SJCRH30 (cell line): ENCODE measurements at regions not wholly inside any gene's neighbourhood (a gene's known extent, or its start where the extent isn't known, plus 50 kb on each side); places are given as distances from the start of the nearest gene placed in this dataset.

ENCODE experiments used
- DNase-seq, 2 experiments: peaks; one replicate each; pipeline ENCODE4 v3.0.0-alpha.2; 2015 to 2020
- H3K27ac ChIP-seq: fragments of 250-450 bp; sonication (Bioruptor Pico); 2 replicates; pipeline ENCODE4 v1.5.1; 2020; ENCODE audit warnings: mild to moderate bottlenecking, moderate library complexity
- H3K27me3 ChIP-seq: fragments of 250-450 bp; sonication (Bioruptor Pico); 2 replicates; pipeline ENCODE4 v1.5.1; 2020; ENCODE audit warnings: mild to moderate bottlenecking, moderate library complexity
- H3K36me3 ChIP-seq: fragments of 250-450 bp; sonication (Bioruptor Pico); 2 replicates; pipeline ENCODE4 v1.5.1; 2020; ENCODE audit warnings: mild to moderate bottlenecking, moderate library complexity
- H3K4me1 ChIP-seq: fragments of 250-450 bp; sonication (Bioruptor Pico); 2 replicates; pipeline ENCODE4 v1.5.1; 2020; ENCODE audit warnings: mild to moderate bottlenecking, moderate library complexity
- H3K4me3 ChIP-seq: fragments of 250-450 bp; sonication (Bioruptor Pico); 2 replicates; pipeline ENCODE4 v1.5.1; 2020; ENCODE audit warnings: mild to moderate bottlenecking, moderate library complexity
- H3K9me3 ChIP-seq: fragments of 250-450 bp; sonication (Bioruptor Pico); replicated peaks from 2 replicates; pipeline ENCODE4 v1.5.1; 2020; ENCODE audit warnings: mild to moderate bottlenecking, moderate library complexity

DNA sequence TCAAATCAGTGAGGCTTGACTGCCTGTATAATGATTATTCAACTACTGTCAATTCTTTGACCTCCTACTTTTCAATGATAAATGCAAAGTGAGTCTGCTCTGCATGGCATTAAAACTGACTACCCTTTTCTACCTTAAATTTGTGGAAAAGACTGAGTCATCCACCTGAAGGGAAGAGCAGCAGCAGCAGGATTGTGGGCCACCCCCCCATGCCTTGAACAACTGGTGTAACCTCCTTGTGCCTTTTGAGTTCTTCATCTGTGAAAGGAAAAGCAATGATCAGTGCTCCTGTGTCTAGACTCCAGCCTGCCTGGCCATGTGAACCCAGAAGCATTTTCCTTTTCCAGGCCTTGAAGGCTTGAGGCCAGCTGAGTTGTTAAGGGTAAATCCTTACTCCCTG lies 102.9 kb downstream of the OSR1 start:
- no peaks in the 10 kb centered on the region for H3K27me3 ChIP-seq
- H3K9me3 ChIP-seq: no peaks in the 10 kb centered on the region; the same call in 1 of the 2 replicates
- H3K4me3 ChIP-seq: no peak overlapping the region
- no peak for DNase-seq
- no peaks in the 10 kb centered on the region for H3K4me1 ChIP-seq
- H3K36me3 ChIP-seq: no peaks in the 10 kb centered on the region
- no peak overlapping the region for H3K27ac ChIP-seq

DNA sequence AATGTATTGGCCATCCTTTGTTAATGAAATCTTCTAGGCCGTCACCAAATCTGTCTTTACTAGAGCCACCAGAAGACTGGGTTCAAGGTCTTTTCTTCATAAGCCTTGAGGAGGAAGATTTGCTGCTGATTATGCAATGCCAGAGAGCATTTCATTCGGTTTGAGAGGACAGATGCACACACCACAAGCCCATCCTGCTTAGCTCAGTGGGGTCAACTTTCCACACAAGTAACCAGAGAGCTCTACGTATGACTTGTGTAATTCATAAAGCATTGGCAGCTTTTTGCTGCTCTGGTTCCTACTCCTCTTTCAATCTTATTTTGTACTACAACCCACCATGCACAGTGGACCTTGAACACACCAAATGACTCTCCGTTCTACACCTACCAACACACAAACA lies 106.9 kb downstream of the OSR1 start:
- no peak overlapping the region for H3K4me3 ChIP-seq
- no peak for DNase-seq
- no peaks in the 10 kb centered on the region for H3K27me3 ChIP-seq
- H3K4me1 ChIP-seq: no peaks in the 10 kb centered on the region
- no peaks in the 10 kb centered on the region for H3K36me3 ChIP-seq
- H3K9me3 ChIP-seq: no peaks in the 10 kb centered on the region
- H3K27ac ChIP-seq: no peak overlapping the region

DNA sequence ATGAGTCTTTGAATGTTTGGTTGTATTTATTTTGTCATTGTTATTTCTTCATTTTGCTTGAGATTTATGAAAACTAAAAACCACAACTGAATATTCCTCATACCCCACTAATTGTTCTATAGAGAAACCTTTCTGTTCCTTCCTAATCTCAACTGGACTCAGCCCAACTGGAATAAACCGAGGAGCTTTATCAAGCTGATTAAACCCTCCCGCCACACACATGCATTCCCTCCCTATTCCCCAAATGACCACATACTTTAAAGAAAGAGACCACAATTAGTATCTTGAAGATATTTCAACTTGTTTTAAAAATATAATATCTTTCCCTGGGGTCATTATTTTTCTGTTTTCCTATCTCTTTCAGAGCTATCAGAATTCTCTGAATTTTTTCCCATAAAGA lies 107.5 kb downstream of the OSR1 start:
- no peak overlapping the region for H3K27ac ChIP-seq
- no peak for DNase-seq
- H3K4me1 ChIP-seq: no peaks in the 10 kb centered on the region
- no peaks in the 10 kb centered on the region for H3K36me3 ChIP-seq
- no peaks in the 10 kb centered on the region for H3K9me3 ChIP-seq
- H3K27me3 ChIP-seq: no peaks in the 10 kb centered on the region
- no peak overlapping the region for H3K4me3 ChIP-seq

DNA sequence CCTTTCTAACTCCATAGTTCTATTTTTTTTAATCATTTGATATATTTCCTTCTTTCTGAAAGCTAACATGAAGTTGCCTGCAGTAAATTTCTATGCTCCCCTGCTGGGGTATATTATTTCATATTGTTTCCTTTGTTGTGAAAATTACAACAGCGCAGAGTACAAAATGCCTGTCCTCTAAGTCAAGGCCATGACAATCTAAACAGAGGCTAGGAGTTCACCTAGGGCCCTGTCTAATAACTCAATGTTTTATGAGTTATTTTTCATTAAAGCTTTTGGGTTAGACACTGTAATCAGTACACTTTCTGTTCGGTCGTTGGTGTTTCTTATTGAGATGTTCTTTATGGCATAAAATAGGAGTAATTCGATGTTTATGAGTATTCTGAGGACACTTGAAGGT lies 111.2 kb downstream of the OSR1 start:
- no peak overlapping the region for H3K4me3 ChIP-seq
- peaks cover 3% of the 10 kb centered on the region for H3K27me3 ChIP-seq
- H3K27ac ChIP-seq: no peak overlapping the region
- no peaks in the 10 kb centered on the region for H3K36me3 ChIP-seq
- DNase-seq: no peak
- no peaks in the 10 kb centered on the region for H3K4me1 ChIP-seq
- no peaks in the 10 kb centered on the region for H3K9me3 ChIP-seq

DNA sequence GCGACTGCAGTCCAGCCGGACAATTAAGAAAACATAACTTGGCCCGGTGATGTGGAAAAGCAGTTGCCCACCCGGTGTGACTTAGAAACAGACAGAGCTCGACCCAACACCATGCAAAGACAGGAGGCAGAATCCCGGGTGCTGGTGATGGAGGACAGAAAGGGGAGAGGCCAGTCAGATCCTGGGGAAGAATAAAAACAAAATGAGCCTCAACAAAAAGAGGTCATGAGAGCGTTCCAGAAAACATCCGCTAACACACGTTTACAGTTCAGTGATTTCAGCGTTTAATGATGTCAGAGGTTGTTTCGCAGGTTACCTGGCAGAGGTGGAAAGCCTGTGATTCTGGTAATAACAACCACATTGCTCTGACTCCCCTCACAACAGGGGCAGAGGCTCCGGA lies 111.9 kb downstream of the OSR1 start:
- Histone ChIP-seq H3K4me3 (no peak overlapping the region), H3K9me3 (no peaks in the 10 kb centered on the region), H3K4me1 (no peaks in the 10 kb centered on the region), H3K36me3 (no peaks in the 10 kb centered on the region), H3K27ac (no peak overlapping the region), H3K27me3 (peaks cover 3% of the 10 kb centered on the region)
- DNase-seq: no peak

DNA sequence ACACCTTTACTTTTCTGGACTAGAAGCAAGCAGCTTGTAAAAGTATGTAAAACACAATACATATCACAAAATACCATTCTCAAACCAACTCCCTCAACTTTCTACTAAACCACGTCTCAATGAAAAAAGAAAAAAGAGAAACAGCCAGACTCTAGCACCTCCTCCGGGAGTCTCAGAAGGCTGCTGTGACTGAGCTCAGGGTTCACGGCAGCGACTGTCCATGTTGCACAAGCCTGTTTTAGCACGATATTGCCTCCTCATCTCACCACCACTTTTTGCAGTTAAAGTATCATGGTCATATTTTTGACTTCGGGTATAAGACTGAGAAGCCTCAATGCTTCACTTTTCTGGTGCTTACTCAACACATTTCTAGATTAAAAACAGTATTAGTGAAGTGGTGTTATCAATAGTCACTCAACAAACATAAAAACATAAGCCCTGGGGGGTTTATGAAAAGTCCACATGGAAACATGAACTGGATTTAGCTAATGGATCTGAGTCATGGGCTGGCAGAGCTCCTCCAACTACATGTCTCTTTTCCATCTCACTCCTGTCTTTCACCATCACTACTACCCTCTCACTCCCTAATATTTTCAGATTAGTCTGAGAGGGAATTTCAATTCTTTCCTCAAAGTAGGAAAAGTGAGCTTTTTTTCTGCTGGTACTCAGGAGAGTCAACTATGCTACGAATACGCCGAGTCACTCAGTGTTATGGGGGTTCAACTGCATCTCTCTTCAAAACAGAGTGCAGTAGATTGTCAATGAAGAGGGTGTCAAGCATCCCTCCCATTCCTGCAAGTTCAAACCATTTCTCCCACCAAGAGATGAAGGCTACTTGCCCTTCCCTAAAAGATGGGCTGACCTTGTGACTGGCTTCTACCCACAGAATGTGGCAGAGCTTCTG lies 113.7 kb downstream of the OSR1 start:
- no peak for DNase-seq
- H3K27ac ChIP-seq: no peak overlapping the region
- H3K27me3 ChIP-seq: peaks cover 3% of the 10 kb centered on the region
- H3K4me1 ChIP-seq: no peaks in the 10 kb centered on the region
- no peaks in the 10 kb centered on the region for H3K36me3 ChIP-seq
- no peaks in the 10 kb centered on the region for H3K9me3 ChIP-seq
- no peak overlapping the region for H3K4me3 ChIP-seq

DNA sequence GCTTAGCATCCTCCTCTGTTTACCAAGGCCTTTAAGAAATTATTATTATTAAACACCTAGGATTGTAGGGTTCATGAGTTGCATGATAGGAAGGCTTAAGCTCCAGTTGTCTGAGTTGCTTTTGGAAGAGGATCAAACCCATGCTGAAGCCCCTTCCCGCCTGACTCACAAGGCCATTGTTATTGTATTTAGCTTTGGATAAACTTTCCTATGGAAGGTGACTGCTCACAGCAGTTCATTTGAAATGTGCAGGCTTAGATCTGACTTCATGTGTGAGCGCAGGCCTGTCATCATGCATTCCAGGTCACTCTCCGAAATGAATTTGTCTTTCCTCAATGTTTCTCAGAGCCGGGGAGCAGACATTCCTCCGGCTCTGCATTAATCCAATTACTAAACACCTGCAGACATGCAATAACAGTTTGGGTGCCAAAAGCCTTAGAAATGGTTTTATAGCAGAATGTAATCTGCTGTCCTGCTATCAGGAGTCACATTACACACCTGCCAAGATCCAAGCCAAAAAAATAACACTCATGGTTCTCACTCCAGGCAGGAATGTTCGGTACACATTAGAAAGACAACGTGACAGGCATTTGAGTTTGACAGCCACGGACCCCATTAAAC lies 119.9 kb downstream of the OSR1 start:
- Histone ChIP-seq H3K4me3 (no peak overlapping the region), H3K9me3 (no peaks in the 10 kb centered on the region), H3K27me3 (peaks cover 3% of the 10 kb centered on the region), H3K36me3 (no peaks in the 10 kb centered on the region), H3K27ac (no peak overlapping the region), H3K4me1 (no peaks in the 10 kb centered on the region)
- no peak for DNase-seq

DNA sequence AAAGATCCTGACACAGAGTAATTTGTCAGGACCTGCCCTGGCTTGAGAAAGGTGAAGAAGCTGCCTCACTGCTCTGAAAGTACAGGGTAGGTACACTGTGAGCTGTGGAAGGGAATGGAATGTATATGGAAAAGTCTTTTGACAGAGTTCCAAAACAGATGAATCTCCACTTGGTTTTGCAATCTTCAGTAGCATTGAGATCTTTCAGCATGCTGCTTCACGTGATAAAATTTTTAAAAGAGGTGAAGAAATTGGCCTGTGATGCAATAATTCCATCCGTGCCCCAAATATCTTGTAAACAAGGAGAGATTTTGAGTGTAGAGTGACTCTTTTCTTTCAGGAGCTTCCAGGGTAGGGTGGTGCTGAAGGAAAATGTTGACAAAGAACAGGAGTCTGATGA lies 123.1 kb downstream of the OSR1 start:
- no peak overlapping the region for H3K27ac ChIP-seq
- no peaks in the 10 kb centered on the region for H3K4me1 ChIP-seq
- no peak for DNase-seq
- no peak overlapping the region for H3K4me3 ChIP-seq
- H3K36me3 ChIP-seq: no peaks in the 10 kb centered on the region
- H3K27me3 ChIP-seq: no peaks in the 10 kb centered on the region
- no peaks in the 10 kb centered on the region for H3K9me3 ChIP-seq

DNA sequence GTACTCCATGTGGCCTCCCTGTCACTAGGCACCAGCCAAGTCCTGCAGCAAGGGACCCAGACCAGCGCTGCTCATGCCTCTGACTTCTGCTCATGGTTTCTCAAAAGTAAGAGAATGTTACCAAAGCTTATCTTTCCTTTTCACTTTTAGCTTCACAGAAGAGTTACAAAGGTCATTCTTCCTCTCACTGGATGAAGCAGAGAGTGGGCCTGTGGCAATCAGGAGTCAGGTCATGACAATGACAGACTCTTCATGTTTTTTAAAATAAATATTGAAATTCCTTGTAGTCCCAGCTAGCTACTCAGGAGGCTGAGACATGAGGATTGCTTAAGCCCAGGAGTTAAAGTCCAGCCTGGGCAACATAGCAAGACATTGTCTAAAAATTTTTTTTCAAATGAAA lies 126.1 kb downstream of the OSR1 start:
- Histone ChIP-seq H3K36me3 (no peaks in the 10 kb centered on the region), H3K27ac (no peak overlapping the region), H3K4me3 (no peak overlapping the region), H3K27me3 (no peaks in the 10 kb centered on the region), H3K9me3 (no peaks in the 10 kb centered on the region), H3K4me1 (no peaks in the 10 kb centered on the region)
- no peak for DNase-seq

DNA sequence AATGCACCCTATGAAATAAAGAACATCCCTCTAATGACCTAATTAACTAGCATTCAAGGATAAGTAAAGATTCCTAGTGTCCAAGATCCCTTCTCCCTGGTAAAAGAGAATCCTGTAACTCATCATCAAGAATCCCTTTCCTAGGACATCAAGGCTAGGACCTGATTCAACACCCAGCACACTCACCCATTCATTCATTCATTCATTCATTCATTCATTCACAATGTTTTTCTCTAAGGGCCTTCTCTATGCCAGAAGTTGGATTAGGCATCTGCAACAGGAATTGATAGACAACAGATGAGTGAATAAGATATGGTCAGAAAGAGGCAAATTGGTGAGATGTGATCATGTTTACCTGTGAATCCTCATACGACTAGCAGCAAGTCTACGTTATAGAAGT lies 126.8 kb downstream of the OSR1 start:
- DNase-seq: no peak
- Histone ChIP-seq H3K27ac (no peak overlapping the region), H3K4me3 (no peak overlapping the region), H3K27me3 (no peaks in the 10 kb centered on the region), H3K4me1 (no peaks in the 10 kb centered on the region), H3K9me3 (no peaks in the 10 kb centered on the region), H3K36me3 (no peaks in the 10 kb centered on the region)

DNA sequence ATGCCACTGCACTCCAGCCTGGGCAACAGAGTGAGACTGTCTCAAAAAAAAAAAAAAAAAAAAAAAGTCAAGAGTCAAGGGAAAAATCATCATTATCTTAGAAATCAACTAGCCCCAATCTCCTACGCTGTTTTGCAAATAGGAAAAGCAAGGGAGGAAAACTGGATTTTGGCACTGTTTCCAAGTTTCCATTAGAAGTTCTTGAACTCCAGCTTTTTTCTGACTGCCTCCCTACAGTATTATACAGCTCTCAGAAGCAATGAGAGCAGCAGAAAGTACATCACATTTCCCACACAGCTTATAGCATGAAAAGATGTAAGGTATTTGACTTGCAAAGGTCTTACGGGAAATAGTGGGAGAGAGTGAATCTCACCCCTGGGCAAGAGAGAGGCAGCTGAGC lies 127.8 kb downstream of the OSR1 start:
- H3K4me1 ChIP-seq: no peaks in the 10 kb centered on the region
- H3K9me3 ChIP-seq: no peaks in the 10 kb centered on the region
- DNase-seq: no peak
- H3K27me3 ChIP-seq: no peaks in the 10 kb centered on the region
- H3K27ac ChIP-seq: no peak overlapping the region
- H3K36me3 ChIP-seq: no peaks in the 10 kb centered on the region
- no peak overlapping the region for H3K4me3 ChIP-seq

DNA sequence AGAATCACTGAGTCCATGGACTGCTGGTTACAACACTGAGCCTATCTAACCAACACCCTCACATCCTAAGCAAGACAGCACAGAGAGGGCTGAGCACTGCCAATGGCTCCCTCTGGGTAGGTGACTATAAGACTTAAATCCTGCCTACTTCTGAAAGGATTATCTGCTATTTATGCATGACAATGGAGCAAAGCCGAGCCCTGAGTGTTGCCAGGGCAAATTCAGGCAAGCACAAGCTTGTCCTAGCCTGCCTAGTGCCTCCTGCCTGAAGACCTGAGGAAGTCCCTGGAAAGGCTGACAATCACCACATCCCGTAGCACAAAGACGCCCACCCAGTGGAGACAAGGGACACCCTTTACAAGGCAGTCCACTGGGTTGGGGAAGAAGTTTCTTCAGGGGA lies 129.7 kb downstream of the OSR1 start:
- no peak for DNase-seq
- H3K4me3 ChIP-seq: no peak overlapping the region
- no peaks in the 10 kb centered on the region for H3K36me3 ChIP-seq
- H3K27me3 ChIP-seq: no peaks in the 10 kb centered on the region
- H3K9me3 ChIP-seq: no peaks in the 10 kb centered on the region
- no peak overlapping the region for H3K27ac ChIP-seq
- H3K4me1 ChIP-seq: no peaks in the 10 kb centered on the region

DNA sequence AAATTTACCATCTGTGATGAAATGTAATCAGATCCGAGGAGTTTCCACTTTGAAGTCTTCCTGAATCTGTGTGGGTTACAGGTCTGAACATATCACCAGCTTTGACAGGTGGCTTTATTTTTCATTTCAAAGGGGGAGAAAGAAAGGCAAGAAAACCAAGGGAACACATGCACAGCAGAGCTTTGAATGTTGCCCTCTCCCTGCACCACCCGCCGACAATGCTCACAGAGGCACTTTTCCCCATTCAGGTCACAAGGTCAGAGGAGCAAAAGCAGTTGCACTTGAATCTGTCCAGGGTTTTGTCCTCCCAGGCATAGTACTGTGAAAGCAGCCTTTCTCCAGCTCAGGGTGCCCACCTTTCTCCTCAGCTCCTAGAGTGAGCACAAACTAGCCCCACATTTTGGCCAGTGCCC lies 130.2 kb downstream of the OSR1 start:
- no peak overlapping the region for H3K4me3 ChIP-seq
- DNase-seq: no peak
- H3K27ac ChIP-seq: no peak overlapping the region
- no peaks in the 10 kb centered on the region for H3K36me3 ChIP-seq
- H3K4me1 ChIP-seq: no peaks in the 10 kb centered on the region
- H3K9me3 ChIP-seq: no peaks in the 10 kb centered on the region
- no peaks in the 10 kb centered on the region for H3K27me3 ChIP-seq

DNA sequence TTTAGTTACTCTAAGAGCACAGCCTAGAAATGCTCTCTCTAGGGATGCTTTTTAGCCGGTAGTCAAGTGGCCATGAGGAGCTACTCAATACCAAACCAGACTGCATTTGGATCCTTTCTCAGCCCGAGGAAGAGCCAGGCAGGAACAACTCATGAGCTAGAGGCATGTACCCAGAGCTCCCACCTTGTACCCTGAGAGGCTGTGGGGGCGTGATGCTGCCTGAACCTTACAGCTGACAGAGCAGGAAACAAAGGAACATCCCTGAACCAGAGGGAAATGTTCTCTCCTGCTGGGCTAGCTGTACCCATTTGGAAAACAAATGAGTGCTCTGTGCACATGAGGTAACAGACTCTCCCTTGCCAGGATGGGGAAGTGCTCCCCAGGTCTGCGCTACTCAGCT lies 131.6 kb downstream of the OSR1 start:
- no peak overlapping the region for H3K27ac ChIP-seq
- no peaks in the 10 kb centered on the region for H3K4me1 ChIP-seq
- no peak for DNase-seq
- no peaks in the 10 kb centered on the region for H3K27me3 ChIP-seq
- H3K36me3 ChIP-seq: no peaks in the 10 kb centered on the region
- H3K9me3 ChIP-seq: no peaks in the 10 kb centered on the region
- no peak overlapping the region for H3K4me3 ChIP-seq

DNA sequence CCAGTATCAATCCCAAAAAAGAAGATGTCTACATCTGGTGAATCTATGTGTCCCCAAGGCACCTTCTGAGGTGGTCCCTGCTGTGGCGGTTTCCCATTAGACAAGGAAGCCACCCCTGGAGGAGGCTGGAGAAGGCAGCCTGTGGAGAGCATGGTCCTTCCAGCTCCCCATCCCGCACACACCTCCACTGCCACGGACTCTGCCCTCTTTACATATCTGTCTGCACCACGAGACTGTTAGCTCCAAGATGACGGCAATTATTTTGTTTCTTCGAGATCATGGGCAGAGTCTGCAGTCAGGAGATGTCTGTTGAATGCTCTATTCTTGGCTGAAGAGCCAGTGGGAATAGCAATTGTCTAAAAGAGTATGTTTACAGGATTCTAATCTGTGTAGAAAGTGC lies 132.0 kb downstream of the OSR1 start:
- DNase-seq: no peak
- no peaks in the 10 kb centered on the region for H3K36me3 ChIP-seq
- H3K27me3 ChIP-seq: no peaks in the 10 kb centered on the region
- no peak overlapping the region for H3K27ac ChIP-seq
- H3K4me1 ChIP-seq: no peaks in the 10 kb centered on the region
- no peaks in the 10 kb centered on the region for H3K9me3 ChIP-seq
- H3K4me3 ChIP-seq: no peak overlapping the region

DNA sequence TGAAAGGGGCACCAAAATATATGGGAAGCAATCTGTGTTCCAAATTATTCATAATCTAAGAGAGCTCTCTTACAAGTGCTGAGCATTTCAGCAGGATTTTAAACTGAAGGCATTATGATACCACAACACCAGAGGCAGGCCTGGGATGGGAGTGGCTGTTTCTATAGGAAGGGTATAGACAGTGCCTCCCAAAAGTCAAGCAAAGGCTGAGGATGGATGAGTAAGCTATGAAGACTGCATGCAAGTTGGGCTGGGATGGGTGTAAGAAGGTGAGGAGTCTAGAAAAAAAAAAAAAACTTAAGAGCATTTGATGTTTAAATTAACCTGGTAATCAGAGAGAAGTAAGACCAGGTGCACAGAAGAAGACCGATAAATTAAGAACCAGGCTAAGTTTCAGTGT lies 132.5 kb downstream of the OSR1 start:
- DNase-seq: no peak
- Histone ChIP-seq H3K4me1 (no peaks in the 10 kb centered on the region), H3K36me3 (no peaks in the 10 kb centered on the region), H3K4me3 (no peak overlapping the region), H3K27me3 (no peaks in the 10 kb centered on the region), H3K9me3 (no peaks in the 10 kb centered on the region), H3K27ac (no peak overlapping the region)
